HEK293 (cell line): ENCODE measurements at regions not wholly inside any gene's neighbourhood (a gene's known extent, or its start where the extent isn't known, plus 50 kb on each side); places are given as distances from the start of the nearest gene placed in this dataset.

ENCODE experiments used
- CTCF ChIA-PET: fragments of 350-600 bp; formaldehyde crosslinking; extraction: SDS; loops from one replicate; lab custom pipeline; 2021; ENCODE audit warnings: antibody characterized with exemption; lab: Yijun Ruan, JAX
- POLR2A ChIA-PET: fragments of 300-600 bp; formaldehyde crosslinking; extraction: SDS; loops from one replicate; lab custom pipeline; 2020; ENCODE audit warnings: antibody characterized with exemption, inconsistent platforms; lab: Yijun Ruan, JAX
- H3K27ac ChIP-seq: fragments of 200-500 bp; sonication (Bioruptor generic); 2 replicates; pipeline ENCODE4 v1.5.1; 2014; ENCODE audit warnings: low read depth, low read length, control low read depth, inconsistent platforms; ENCODE audit errors: extremely low read depth
- H3K36me3 ChIP-seq, 2 experiments: fragments of 200-500 bp in 1 of 2; sonication (Bioruptor generic) in 1 of 2; 1 replicate in 1 of 2; 2 replicates in 1 of 2; pipeline ENCODE4 v1.5.1; 2014 to 2017; ENCODE audit warnings: inconsistent platforms in 2 of 2, low read length in 2 of 2; ENCODE audit not compliant: control insufficient read depth in 2 of 2, insufficient read depth in 1 of 2
- H3K4me1 ChIP-seq: fragments of 200-500 bp; sonication (Bioruptor generic); 2 replicates; pipeline ENCODE4 v1.5.1; 2014; ENCODE audit warnings: mild to moderate bottlenecking, low read length, inconsistent platforms; ENCODE audit not compliant: control insufficient read depth, insufficient read depth
- H3K4me3 ChIP-seq: 2 replicates; pipeline ENCODE4 v1.5.1; 2011; ENCODE audit warnings: low read depth, mild to moderate bottlenecking, control low read depth, low read length, moderate library complexity
- H3K9me3 ChIP-seq: fragments of 200-500 bp; sonication (Bioruptor generic); 2 replicates; pipeline ENCODE4 v1.5.1; 2014; ENCODE audit warnings: low read depth, low read length, inconsistent platforms; ENCODE audit not compliant: control insufficient read depth, insufficient read depth
- GLIS2 ChIP-seq: fragments of 450-650 bp; formaldehyde crosslinking; IDR thresholded peaks from 2 replicates; pipeline ENCODE4 v1.5.1; 2016; ENCODE audit warnings: missing biosample characterization, missing genetic modification characterization
- ZFP69B ChIP-seq: fragments of 450-650 bp; formaldehyde crosslinking; IDR thresholded peaks from 2 replicates; pipeline ENCODE4 v1.5.1; 2016; ENCODE audit warnings: missing biosample characterization, missing genetic modification characterization
- ZNF112 ChIP-seq: fragments of 450-650 bp; formaldehyde crosslinking; IDR thresholded peaks from 2 replicates; pipeline ENCODE4 v1.5.0; 2017; ENCODE audit warnings: missing biosample characterization, missing genetic modification characterization
- ZNF19 ChIP-seq: fragments of 450-650 bp; formaldehyde crosslinking; IDR thresholded peaks from 2 replicates; pipeline ENCODE4; 2016; ENCODE audit warnings: missing biosample characterization, missing genetic modification characterization, low read depth
- ZNF239 ChIP-seq: fragments of 450-650 bp; formaldehyde crosslinking; IDR thresholded peaks from 2 replicates; pipeline ENCODE4 v1.5.1; 2016; ENCODE audit warnings: missing biosample characterization, missing genetic modification characterization
- ZNF404 ChIP-seq: fragments of 450-650 bp; formaldehyde crosslinking; IDR thresholded peaks from 2 replicates; pipeline ENCODE4 v1.5.1; 2017; ENCODE audit warnings: missing biosample characterization, missing genetic modification characterization
- ZNF530 ChIP-seq: fragments of 450-650 bp; formaldehyde crosslinking; IDR thresholded peaks from 2 replicates; pipeline ENCODE4 v1.5.1; 2016; ENCODE audit warnings: low read depth, missing biosample characterization, missing genetic modification characterization
- ZNF596 ChIP-seq: fragments of 450-650 bp; IDR thresholded peaks from 2 replicates; pipeline ENCODE4 v1.5.0; 2018; ENCODE audit warnings: missing biosample characterization, mild to moderate bottlenecking, missing genetic modification characterization, moderate library complexity
- ZNF621 ChIP-seq: fragments of 450-650 bp; formaldehyde crosslinking; IDR thresholded peaks from 2 replicates; pipeline ENCODE4 v1.5.1; 2017; ENCODE audit warnings: missing biosample characterization, missing genetic modification characterization
- ZNF654 ChIP-seq: fragments of 450-650 bp; formaldehyde crosslinking; IDR thresholded peaks from 2 replicates; pipeline ENCODE4 v1.5.1; 2016; ENCODE audit warnings: low read depth, missing biosample characterization, missing genetic modification characterization
- ZNF660 ChIP-seq: fragments of 450-650 bp; IDR thresholded peaks from 2 replicates; pipeline ENCODE4 v1.5.1; 2018; ENCODE audit warnings: missing biosample characterization, mild to moderate bottlenecking, missing genetic modification characterization
- ZNF670 ChIP-seq: fragments of 450-650 bp; formaldehyde crosslinking; IDR thresholded peaks from 2 replicates; pipeline ENCODE4 v1.5.1; 2016; ENCODE audit warnings: missing biosample characterization, missing genetic modification characterization, low read depth
- ZNF843 ChIP-seq: fragments of 450-650 bp; formaldehyde crosslinking; IDR thresholded peaks from 2 replicates; pipeline ENCODE4 v1.5.1; 2016; ENCODE audit warnings: missing biosample characterization, missing genetic modification characterization
- TF ChIP-seq, protein P1 (sequence below): fragments of 450-650 bp; formaldehyde crosslinking; conservative IDR thresholded peaks from 2 replicates; pipeline ENCODE4 v1.5.1; 2016; ENCODE audit warnings: low read depth, missing biosample characterization, missing genetic modification characterization
- TF ChIP-seq, protein P2 (sequence below): fragments of 450-650 bp; formaldehyde crosslinking; IDR thresholded peaks from 2 replicates; pipeline ENCODE4 v1.5.1; 2016; ENCODE audit warnings: missing biosample characterization, missing genetic modification characterization
- TF ChIP-seq, protein P3 (sequence below): fragments of 450-650 bp; formaldehyde crosslinking; IDR thresholded peaks from 2 replicates; pipeline ENCODE4 v1.5.1; 2016; ENCODE audit warnings: missing biosample characterization, missing genetic modification characterization
- TF ChIP-seq, protein P4 (sequence below): fragments of 450-650 bp; formaldehyde crosslinking; IDR thresholded peaks from 2 replicates; pipeline ENCODE4 v1.5.1; 2017; ENCODE audit warnings: missing biosample characterization, missing genetic modification characterization
- TF ChIP-seq, protein P5 (sequence below): fragments of 450-650 bp; formaldehyde crosslinking; IDR thresholded peaks from 2 replicates; pipeline ENCODE4 v1.5.0; 2017; ENCODE audit warnings: missing biosample characterization, missing genetic modification characterization, borderline replicate concordance

DNA sequence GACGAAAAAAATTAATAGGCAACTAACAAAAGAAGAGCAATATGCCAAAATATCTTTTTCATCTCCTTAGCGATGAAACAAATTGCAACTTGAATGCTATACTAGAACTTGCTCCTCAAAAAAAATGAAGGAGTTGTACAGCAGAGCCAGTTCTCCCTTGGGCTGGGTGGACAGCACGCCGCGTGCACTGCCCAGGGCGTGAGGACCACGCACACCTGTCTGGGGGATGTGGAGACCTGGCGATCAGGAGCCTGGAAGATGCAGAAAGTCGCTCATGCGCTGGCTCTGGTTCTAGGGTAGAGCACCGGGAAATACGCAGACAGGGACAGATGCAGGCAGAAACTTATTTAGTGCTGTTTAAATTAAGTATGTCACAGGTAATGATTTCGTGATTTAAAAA lies 342.0 kb upstream of the IRX4 start:
- Histone ChIP-seq H3K4me3 (no peak overlapping the region), H3K27ac (no peak overlapping the region), H3K9me3 (no peaks in the 10 kb centered on the region), H3K4me1 (no peaks in the 10 kb centered on the region), H3K36me3 (no peaks in the 10 kb centered on the region)
- TF ChIP-seq, protein P1, sequence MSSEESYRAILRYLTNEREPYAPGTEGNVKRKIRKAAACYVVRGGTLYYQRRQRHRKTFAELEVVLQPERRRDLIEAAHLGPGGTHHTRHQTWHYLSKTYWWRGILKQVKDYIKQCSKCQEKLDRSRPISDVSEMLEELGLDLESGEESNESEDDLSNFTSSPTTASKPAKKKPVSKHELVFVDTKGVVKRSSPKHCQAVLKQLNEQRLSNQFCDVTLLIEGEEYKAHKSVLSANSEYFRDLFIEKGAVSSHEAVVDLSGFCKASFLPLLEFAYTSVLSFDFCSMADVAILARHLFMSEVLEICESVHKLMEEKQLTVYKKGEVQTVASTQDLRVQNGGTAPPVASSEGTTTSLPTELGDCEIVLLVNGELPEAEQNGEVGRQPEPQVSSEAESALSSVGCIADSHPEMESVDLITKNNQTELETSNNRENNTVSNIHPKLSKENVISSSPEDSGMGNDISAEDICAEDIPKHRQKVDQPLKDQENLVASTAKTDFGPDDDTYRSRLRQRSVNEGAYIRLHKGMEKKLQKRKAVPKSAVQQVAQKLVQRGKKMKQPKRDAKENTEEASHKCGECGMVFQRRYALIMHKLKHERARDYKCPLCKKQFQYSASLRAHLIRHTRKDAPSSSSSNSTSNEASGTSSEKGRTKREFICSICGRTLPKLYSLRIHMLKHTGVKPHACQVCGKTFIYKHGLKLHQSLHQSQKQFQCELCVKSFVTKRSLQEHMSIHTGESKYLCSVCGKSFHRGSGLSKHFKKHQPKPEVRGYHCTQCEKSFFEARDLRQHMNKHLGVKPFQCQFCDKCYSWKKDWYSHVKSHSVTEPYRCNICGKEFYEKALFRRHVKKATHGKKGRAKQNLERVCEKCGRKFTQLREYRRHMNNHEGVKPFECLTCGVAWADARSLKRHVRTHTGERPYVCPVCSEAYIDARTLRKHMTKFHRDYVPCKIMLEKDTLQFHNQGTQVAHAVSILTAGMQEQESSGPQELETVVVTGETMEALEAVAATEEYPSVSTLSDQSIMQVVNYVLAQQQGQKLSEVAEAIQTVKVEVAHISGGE (tag by site-specific recombination) = no peak
- TF ChIP-seq ZNF596 (tag by site-specific recombination) = no peak
- TF ChIP-seq ZNF670 (tag by site-specific recombination) = no peak
- no peak for TF ChIP-seq ZFP69B
- no peak for TF ChIP-seq ZNF660 (tag by site-specific recombination)
- TF ChIP-seq ZNF654 (tag by site-specific recombination) = no peak
- TF ChIP-seq, protein P2, sequence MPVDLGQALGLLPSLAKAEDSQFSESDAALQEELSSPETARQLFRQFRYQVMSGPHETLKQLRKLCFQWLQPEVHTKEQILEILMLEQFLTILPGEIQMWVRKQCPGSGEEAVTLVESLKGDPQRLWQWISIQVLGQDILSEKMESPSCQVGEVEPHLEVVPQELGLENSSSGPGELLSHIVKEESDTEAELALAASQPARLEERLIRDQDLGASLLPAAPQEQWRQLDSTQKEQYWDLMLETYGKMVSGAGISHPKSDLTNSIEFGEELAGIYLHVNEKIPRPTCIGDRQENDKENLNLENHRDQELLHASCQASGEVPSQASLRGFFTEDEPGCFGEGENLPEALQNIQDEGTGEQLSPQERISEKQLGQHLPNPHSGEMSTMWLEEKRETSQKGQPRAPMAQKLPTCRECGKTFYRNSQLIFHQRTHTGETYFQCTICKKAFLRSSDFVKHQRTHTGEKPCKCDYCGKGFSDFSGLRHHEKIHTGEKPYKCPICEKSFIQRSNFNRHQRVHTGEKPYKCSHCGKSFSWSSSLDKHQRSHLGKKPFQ = no peak
- no peak for TF ChIP-seq ZNF112 (tag by site-specific recombination)
- TF ChIP-seq ZNF404 (tag by site-specific recombination) = no peak
- TF ChIP-seq, protein P3, sequence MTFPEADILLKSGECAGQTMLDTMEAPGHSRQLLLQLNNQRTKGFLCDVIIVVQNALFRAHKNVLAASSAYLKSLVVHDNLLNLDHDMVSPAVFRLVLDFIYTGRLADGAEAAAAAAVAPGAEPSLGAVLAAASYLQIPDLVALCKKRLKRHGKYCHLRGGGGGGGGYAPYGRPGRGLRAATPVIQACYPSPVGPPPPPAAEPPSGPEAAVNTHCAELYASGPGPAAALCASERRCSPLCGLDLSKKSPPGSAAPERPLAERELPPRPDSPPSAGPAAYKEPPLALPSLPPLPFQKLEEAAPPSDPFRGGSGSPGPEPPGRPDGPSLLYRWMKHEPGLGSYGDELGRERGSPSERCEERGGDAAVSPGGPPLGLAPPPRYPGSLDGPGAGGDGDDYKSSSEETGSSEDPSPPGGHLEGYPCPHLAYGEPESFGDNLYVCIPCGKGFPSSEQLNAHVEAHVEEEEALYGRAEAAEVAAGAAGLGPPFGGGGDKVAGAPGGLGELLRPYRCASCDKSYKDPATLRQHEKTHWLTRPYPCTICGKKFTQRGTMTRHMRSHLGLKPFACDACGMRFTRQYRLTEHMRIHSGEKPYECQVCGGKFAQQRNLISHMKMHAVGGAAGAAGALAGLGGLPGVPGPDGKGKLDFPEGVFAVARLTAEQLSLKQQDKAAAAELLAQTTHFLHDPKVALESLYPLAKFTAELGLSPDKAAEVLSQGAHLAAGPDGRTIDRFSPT (tag by site-specific recombination) = no peak
- TF ChIP-seq ZNF530 (tag by site-specific recombination) = no peak
- no peak for TF ChIP-seq ZNF621 (tag by site-specific recombination)
- TF ChIP-seq ZNF19 = no peak
- no peak for TF ChIP-seq ZNF239 (tag by site-specific recombination)
- TF ChIP-seq GLIS2 = no peak
- TF ChIP-seq, protein P4, sequence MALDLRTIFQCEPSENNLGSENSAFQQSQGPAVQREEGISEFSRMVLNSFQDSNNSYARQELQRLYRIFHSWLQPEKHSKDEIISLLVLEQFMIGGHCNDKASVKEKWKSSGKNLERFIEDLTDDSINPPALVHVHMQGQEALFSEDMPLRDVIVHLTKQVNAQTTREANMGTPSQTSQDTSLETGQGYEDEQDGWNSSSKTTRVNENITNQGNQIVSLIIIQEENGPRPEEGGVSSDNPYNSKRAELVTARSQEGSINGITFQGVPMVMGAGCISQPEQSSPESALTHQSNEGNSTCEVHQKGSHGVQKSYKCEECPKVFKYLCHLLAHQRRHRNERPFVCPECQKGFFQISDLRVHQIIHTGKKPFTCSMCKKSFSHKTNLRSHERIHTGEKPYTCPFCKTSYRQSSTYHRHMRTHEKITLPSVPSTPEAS (tag by site-specific recombination) = no peak
- TF ChIP-seq ZNF843 (tag by site-specific recombination) = no peak
- TF ChIP-seq, protein P5, sequence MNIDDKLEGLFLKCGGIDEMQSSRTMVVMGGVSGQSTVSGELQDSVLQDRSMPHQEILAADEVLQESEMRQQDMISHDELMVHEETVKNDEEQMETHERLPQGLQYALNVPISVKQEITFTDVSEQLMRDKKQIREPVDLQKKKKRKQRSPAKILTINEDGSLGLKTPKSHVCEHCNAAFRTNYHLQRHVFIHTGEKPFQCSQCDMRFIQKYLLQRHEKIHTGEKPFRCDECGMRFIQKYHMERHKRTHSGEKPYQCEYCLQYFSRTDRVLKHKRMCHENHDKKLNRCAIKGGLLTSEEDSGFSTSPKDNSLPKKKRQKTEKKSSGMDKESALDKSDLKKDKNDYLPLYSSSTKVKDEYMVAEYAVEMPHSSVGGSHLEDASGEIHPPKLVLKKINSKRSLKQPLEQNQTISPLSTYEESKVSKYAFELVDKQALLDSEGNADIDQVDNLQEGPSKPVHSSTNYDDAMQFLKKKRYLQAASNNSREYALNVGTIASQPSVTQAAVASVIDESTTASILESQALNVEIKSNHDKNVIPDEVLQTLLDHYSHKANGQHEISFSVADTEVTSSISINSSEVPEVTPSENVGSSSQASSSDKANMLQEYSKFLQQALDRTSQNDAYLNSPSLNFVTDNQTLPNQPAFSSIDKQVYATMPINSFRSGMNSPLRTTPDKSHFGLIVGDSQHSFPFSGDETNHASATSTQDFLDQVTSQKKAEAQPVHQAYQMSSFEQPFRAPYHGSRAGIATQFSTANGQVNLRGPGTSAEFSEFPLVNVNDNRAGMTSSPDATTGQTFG = no peak
- ChIA-PET POLR2A (no interaction called here), CTCF (no interaction called here)
